Ovary (tissue), 3 donors: ENCODE measurements at regions not wholly inside any gene's neighbourhood (a gene's known extent, or its start where the extent isn't known, plus 50 kb on each side); places are given as distances from the start of the nearest gene placed in this dataset.

Source experiments
- EP300 ChIP-seq: sonication (generic); formaldehyde crosslinking; IDR thresholded peaks from one replicate; pipeline ENCODE4 v1.6.1; 2017; ENCODE audit warnings: antibody characterized with exemption
- POLR2A ChIP-seq: fragments of 450-650 bp; IDR thresholded peaks from one replicate; pipeline ENCODE4 v1.6.1; 2017; ENCODE audit warnings: antibody characterized with exemption, mild to moderate bottlenecking, moderate library complexity
- TF ChIP-seq, protein P1 (sequence below), 3 donors: fragments of 450-650 bp in 2 of 3; fragments of 200-600 bp in 1 of 3; IDR thresholded peaks; one replicate each; pipeline versions ENCODE4 v1.5.1 to v1.8.0; 2016 to 2022; ENCODE audit warnings: antibody characterized with exemption in 3 of 3, mild to moderate bottlenecking in 1 of 3
- donor health status: DM: no; HTN: no; CAD: no.

DNA sequence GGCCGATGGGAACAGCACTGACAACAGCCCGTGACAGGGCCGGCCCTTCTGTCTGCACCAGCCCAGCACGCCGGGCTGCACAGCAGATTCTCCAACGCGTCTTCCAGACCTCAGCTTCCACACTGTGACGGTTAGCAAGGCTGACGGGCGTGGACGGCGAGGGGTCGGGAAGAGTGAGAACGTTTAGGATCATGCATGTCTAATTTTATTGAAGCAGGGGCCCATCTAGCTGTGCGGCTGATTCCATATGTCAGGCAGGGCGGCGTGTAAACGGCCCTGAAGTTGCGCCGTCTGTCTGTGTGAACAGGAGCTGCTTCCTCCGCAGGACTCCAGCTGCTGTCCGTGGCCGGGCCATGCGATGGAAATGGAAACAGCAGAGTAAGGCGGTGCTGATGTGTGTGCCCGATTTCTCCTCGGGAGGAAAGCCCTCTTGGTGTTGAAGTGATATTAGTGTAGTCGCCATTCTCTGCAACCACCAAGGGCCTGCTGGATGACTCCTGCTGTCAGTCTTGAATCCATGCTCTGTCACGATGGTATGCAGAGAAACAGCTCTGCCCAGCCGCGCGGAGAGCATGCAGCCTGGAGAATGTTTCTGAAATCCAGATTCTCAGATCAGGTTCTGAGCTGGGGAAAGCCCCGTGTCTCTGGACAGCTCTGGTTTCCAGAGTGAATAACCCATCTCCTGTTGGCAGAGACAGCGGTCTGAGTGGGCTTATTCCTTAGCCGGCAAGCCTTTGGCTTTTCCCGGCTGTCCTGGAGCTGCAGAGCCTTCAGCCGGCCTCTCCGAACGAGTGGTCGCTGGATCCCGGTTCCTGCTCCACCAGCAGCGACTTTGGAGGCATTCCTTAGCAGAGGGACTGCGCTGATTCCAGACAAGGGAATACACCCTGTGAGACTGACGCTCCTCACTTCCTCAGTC lies 158.1 kb upstream of the UBE3A start:
- TF ChIP-seq, protein P1, sequence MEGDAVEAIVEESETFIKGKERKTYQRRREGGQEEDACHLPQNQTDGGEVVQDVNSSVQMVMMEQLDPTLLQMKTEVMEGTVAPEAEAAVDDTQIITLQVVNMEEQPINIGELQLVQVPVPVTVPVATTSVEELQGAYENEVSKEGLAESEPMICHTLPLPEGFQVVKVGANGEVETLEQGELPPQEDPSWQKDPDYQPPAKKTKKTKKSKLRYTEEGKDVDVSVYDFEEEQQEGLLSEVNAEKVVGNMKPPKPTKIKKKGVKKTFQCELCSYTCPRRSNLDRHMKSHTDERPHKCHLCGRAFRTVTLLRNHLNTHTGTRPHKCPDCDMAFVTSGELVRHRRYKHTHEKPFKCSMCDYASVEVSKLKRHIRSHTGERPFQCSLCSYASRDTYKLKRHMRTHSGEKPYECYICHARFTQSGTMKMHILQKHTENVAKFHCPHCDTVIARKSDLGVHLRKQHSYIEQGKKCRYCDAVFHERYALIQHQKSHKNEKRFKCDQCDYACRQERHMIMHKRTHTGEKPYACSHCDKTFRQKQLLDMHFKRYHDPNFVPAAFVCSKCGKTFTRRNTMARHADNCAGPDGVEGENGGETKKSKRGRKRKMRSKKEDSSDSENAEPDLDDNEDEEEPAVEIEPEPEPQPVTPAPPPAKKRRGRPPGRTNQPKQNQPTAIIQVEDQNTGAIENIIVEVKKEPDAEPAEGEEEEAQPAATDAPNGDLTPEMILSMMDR (IDR thresholded peaks at IDR 0.05), result no peak
- TF ChIP-seq POLR2A, result no peak
- TF ChIP-seq EP300, result no peak
